ENCODE measurements at regions not wholly inside any gene's neighbourhood (a gene's known extent, or its start where the extent isn't known, plus 50 kb on each side); places are given as distances from the start of the nearest gene placed in this dataset.

- in situ Hi-C loops (cut with HindIII; ENCODE audit: low pct_unique_long_range_greater_than_20kb, low sequenced_read_pairs) = no loop called here
These were observed 87.1 kb upstream of the HEY2 start for GRCh38 chr6:125662296-125662695.

GRCh38 chr6:125665295-125665814 lies 84.1 kb upstream of the HEY2 start:
- in situ Hi-C loops (cut with HindIII; ENCODE audit: low pct_unique_long_range_greater_than_20kb, low sequenced_read_pairs) = no loop called here
- no peak for DNase-seq (ENCODE audit: low read depth)

More at GRCh38 chr6:125662296-125662695, 87.1 kb upstream of the HEY2 start:
- DNase-seq (ENCODE audit: low read depth) = no peak

- in situ Hi-C loops (cut with HindIII; ENCODE audit: low pct_unique_long_range_greater_than_20kb, low sequenced_read_pairs) = no loop called here
- no peak for DNase-seq (ENCODE audit: low read depth)
These were observed 82.1 kb upstream of the HEY2 start for GRCh38 chr6:125667326-125667725.

GRCh38 chr6:125668071-125668470 lies 81.4 kb upstream of the HEY2 start:
- in situ Hi-C loops (cut with HindIII; ENCODE audit: low pct_unique_long_range_greater_than_20kb, low sequenced_read_pairs) = no loop called here

GRCh38 chr6:125670568-125670967 lies 78.9 kb upstream of the HEY2 start:
- DNase-seq (ENCODE audit: low read depth) = no peak
- in situ Hi-C loops (cut with HindIII; ENCODE audit: low pct_unique_long_range_greater_than_20kb, low sequenced_read_pairs) = no loop called here

More at GRCh38 chr6:125668071-125668470, 81.4 kb upstream of the HEY2 start:
- DNase-seq (ENCODE audit: low read depth) = no peak

GRCh38 chr6:125671323-125671722 lies 78.1 kb upstream of the HEY2 start:
- in situ Hi-C loops (cut with HindIII; ENCODE audit: low pct_unique_long_range_greater_than_20kb, low sequenced_read_pairs) = no loop called here
- DNase-seq (ENCODE audit: low read depth) = no peak

- in situ Hi-C loops (cut with HindIII; ENCODE audit: low pct_unique_long_range_greater_than_20kb, low sequenced_read_pairs) = no loop called here
- no peak for DNase-seq (ENCODE audit: low read depth)
These were observed 75.2 kb upstream of the HEY2 start for GRCh38 chr6:125674230-125674629.

GRCh38 chr6:125678601-125679000 lies 70.8 kb upstream of the HEY2 start:
- in situ Hi-C loops (cut with HindIII; ENCODE audit: low pct_unique_long_range_greater_than_20kb, low sequenced_read_pairs) = no loop called here
- DNase-seq (ENCODE audit: low read depth) = no peak

GRCh38 chr6:125679128-125679527 lies 70.3 kb upstream of the HEY2 start:
- in situ Hi-C loops (cut with HindIII; ENCODE audit: low pct_unique_long_range_greater_than_20kb, low sequenced_read_pairs) = no loop called here
- DNase-seq (ENCODE audit: low read depth) = no peak

GRCh38 chr6:125679651-125680050 lies 69.8 kb upstream of the HEY2 start:
- in situ Hi-C loops (cut with HindIII; ENCODE audit: low pct_unique_long_range_greater_than_20kb, low sequenced_read_pairs) = no loop called here
- no peak for DNase-seq (ENCODE audit: low read depth)

- in situ Hi-C loops (cut with HindIII; ENCODE audit: low pct_unique_long_range_greater_than_20kb, low sequenced_read_pairs) = no loop called here
- DNase-seq (ENCODE audit: low read depth) = no peak
These were observed 66.5 kb upstream of the HEY2 start for GRCh38 chr6:125682939-125683338.

GRCh38 chr6:125688138-125688537 lies 61.3 kb upstream of the HEY2 start:
- DNase-seq (ENCODE audit: low read depth) = no peak
- in situ Hi-C loops (cut with HindIII; ENCODE audit: low pct_unique_long_range_greater_than_20kb, low sequenced_read_pairs) = no loop called here

- in situ Hi-C loops (cut with HindIII; ENCODE audit: low pct_unique_long_range_greater_than_20kb, low sequenced_read_pairs) = no loop called here
- no peak for DNase-seq (ENCODE audit: low read depth)
These were observed 56.0 kb upstream of the HEY2 start for GRCh38 chr6:125693480-125693879.

- DNase-seq (ENCODE audit: low read depth) = no peak
- in situ Hi-C loops (cut with HindIII; ENCODE audit: low pct_unique_long_range_greater_than_20kb, low sequenced_read_pairs) = no loop called here
These were observed 49.8 kb upstream of the HEY2 start for GRCh38 chr6:125699591-125699990.

Measured in Caki2 (cell line).